A549 (cell line): ENCODE measurements at regions not wholly inside any gene's neighbourhood (a gene's known extent, or its start where the extent isn't known, plus 50 kb on each side); places are given as distances from the start of the nearest gene placed in this dataset.

ENCODE experiments used
- ATAC-seq, 2 experiments: fragments of 200-7000 bp in 1 of 2; fragments of >200 bp in 1 of 2; cut with Nextera tagmentation in 1 of 2; cut with Tn5 transposase in 1 of 2; 3 replicates each; pipeline versions ENCODE4 v1.8.0 to v1.9.1; 2018 to 2020; ENCODE audit warnings: mild to moderate bottlenecking in 1 of 2, moderate library complexity in 1 of 2
- CTCF ChIA-PET: fragments of 300-600 bp; sonication (Branson Sonifier 250); formaldehyde crosslinking; extraction: SDS; loops from one replicate; lab custom pipeline; 2021; ENCODE audit warnings: antibody characterized with exemption, inconsistent platforms; lab: Yijun Ruan, JAX
- POLR2A ChIA-PET: fragments of 350-600 bp; formaldehyde crosslinking; extraction: SDS; loops from one replicate; lab custom pipeline; 2021; ENCODE audit warnings: antibody characterized with exemption, inconsistent platforms; lab: Yijun Ruan, JAX
- DNase-seq, 2 experiments: peaks; one replicate each; pipeline versions ENCODE4 v3.0.0 to v3.0.0-alpha.2; 2011 to 2016; ENCODE audit warnings: low read depth in 1 of 2, low spot score in 1 of 2
- FAIRE-seq: peaks from 2 replicates; lab custom pipeline; 2011; peaks lifted over from hg19 to GRCh38; lab: Jason Lieb, UNC
- H3K27ac ChIP-seq, 2 experiments: fragments of >200 bp; sonication (Bioruptor Twin); formaldehyde crosslinking; 3 replicates each; pipeline ENCODE4 v1.5.1; 2016 to 2017
- H3K4me1 ChIP-seq: fragments of >200 bp; sonication (Bioruptor Twin); formaldehyde crosslinking; 3 replicates; pipeline ENCODE4 v1.6.1; 2016
- H3K4me2 ChIP-seq: fragments of >200 bp; sonication (Bioruptor Twin); formaldehyde crosslinking; 3 replicates; pipeline ENCODE4 v1.6.1; 2016
- H3K4me3 ChIP-seq: fragments of >200 bp; sonication (Bioruptor Twin); formaldehyde crosslinking; 3 replicates; pipeline ENCODE4 v1.5.1; 2016
- H3K9me3 ChIP-seq: fragments of >200 bp; sonication (Bioruptor Twin); formaldehyde crosslinking; 3 replicates; pipeline ENCODE4 v1.6.1; 2016
- ATOH8 ChIP-seq: fragments of 250-450 bp; sonication (Bioruptor Pico); IDR thresholded peaks from 2 replicates; pipeline ENCODE4 v1.5.0; 2020; ENCODE audit warnings: low read depth, mild to moderate bottlenecking, moderate library complexity
- CHD4 ChIP-seq: fragments of 200-600 bp; sonication (generic); IDR thresholded peaks from 2 replicates; pipeline ENCODE4 v1.6.1; 2016; ENCODE audit warnings: antibody characterized with exemption, mild to moderate bottlenecking, borderline replicate concordance
- EHF ChIP-seq: fragments of 250-450 bp; sonication (Bioruptor Pico); IDR thresholded peaks from 2 replicates; pipeline ENCODE4 v1.5.0; 2020; ENCODE audit warnings: mild to moderate bottlenecking
- FOSB ChIP-seq: fragments of 250-450 bp; sonication (Bioruptor Pico); IDR thresholded peaks from 2 replicates; pipeline ENCODE4 v1.5.0; 2020; ENCODE audit warnings: mild to moderate bottlenecking, moderate library complexity
- FOXS1 ChIP-seq: fragments of 250-450 bp; sonication (Bioruptor Pico); IDR thresholded peaks from 2 replicates; pipeline ENCODE4 v1.5.0; 2020; ENCODE audit warnings: mild to moderate bottlenecking, moderate library complexity
- HEYL ChIP-seq: fragments of 250-450 bp; sonication (Bioruptor Pico); IDR thresholded peaks from 2 replicates; pipeline ENCODE4 v1.8.0; 2021; ENCODE audit warnings: mild to moderate bottlenecking, moderate library complexity
- HMGXB4 ChIP-seq: fragments of 250-450 bp; sonication (Bioruptor Pico); IDR thresholded peaks from 2 replicates; pipeline ENCODE4 v1.5.0; 2021; ENCODE audit warnings: mild to moderate bottlenecking, moderate library complexity, borderline replicate concordance
- HOXA7 ChIP-seq: fragments of 250-450 bp; sonication (Bioruptor Pico); IDR thresholded peaks from 2 replicates; pipeline ENCODE4 v1.5.0; 2020; ENCODE audit warnings: mild to moderate bottlenecking, moderate library complexity
- HOXB5 ChIP-seq: fragments of 250-450 bp; sonication (Bioruptor Pico); IDR thresholded peaks from 2 replicates; pipeline ENCODE4 v1.5.0; 2020; ENCODE audit warnings: mild to moderate bottlenecking, moderate library complexity
- JUNB ChIP-seq: fragments of >200 bp; sonication (Bioruptor Twin); formaldehyde crosslinking; IDR thresholded peaks from 2 replicates; pipeline ENCODE4 v1.6.1; 2016
- KDM5A ChIP-seq: fragments of 200-600 bp; sonication (generic); IDR thresholded peaks from 2 replicates; pipeline ENCODE4 v1.6.1; 2016; ENCODE audit warnings: antibody characterized with exemption, mild to moderate bottlenecking
- MAZ ChIP-seq: fragments of 150-350 bp; IDR thresholded peaks from 2 replicates; pipeline ENCODE4 v1.6.1; 2014; ENCODE audit warnings: antibody characterized with exemption, low read depth, low read length, borderline replicate concordance
- NFE2L2 ChIP-seq: fragments of 150-350 bp; conservative IDR thresholded peaks from 2 replicates; pipeline ENCODE4 v1.6.1; 2014; ENCODE audit warnings: low read length
- NPAS2 ChIP-seq: fragments of 250-450 bp; sonication (Bioruptor Pico); IDR thresholded peaks from 2 replicates; pipeline ENCODE4 v1.8.0; 2022; ENCODE audit warnings: mild to moderate bottlenecking, moderate library complexity, borderline replicate concordance
- NR3C1 ChIP-seq: fragments of >200 bp; sonication (Bioruptor Twin); formaldehyde crosslinking; IDR thresholded peaks from 3 replicates; pipeline ENCODE4 v1.6.1; 2017
- PHF8 ChIP-seq: fragments of 200-600 bp; sonication (generic); IDR thresholded peaks from 2 replicates; pipeline ENCODE4 v1.6.1; 2016; ENCODE audit warnings: low read depth, mild to moderate bottlenecking, antibody characterized with exemption, moderate library complexity, borderline replicate concordance
- POLR2AphosphoS2 ChIP-seq: conservative IDR thresholded peaks from 2 replicates; pipeline ENCODE4 v1.6.1; 2012; ENCODE audit warnings: low read length, improper control_type of control experiment, inconsistent platforms
- RAD21 ChIP-seq, 2 experiments: fragments of >200 bp in 1 of 2; sonication (Bioruptor Twin) in 1 of 2; formaldehyde crosslinking in 1 of 2; IDR thresholded peaks in 1 of 2; conservative IDR thresholded peaks in 1 of 2; 2 replicates in 1 of 2; 3 replicates in 1 of 2; pipeline ENCODE4 v1.6.1; 2012 to 2018; ENCODE audit warnings: inconsistent platforms in 1 of 2
- RCOR1 ChIP-seq: fragments of 150-350 bp; IDR thresholded peaks from 2 replicates; pipeline ENCODE4 v1.6.1; 2014; ENCODE audit warnings: antibody characterized with exemption, low read length, low read depth
- SREBF2 ChIP-seq: fragments of 450-650 bp; IDR thresholded peaks from 2 replicates; pipeline ENCODE4 v1.6.1; 2014; ENCODE audit warnings: mild to moderate bottlenecking, moderate library complexity
- TP53 ChIP-seq: fragments of 250-450 bp; sonication (Bioruptor Pico); IDR thresholded peaks from 2 replicates; pipeline ENCODE4 v1.5.0; 2021; ENCODE audit warnings: mild to moderate bottlenecking, moderate library complexity
- ZC3H11A ChIP-seq: fragments of 450-650 bp; IDR thresholded peaks from 2 replicates; pipeline ENCODE4 v1.6.1; 2014; ENCODE audit warnings: antibody characterized with exemption, mild to moderate bottlenecking
- ZFP36 ChIP-seq: fragments of 450-650 bp; IDR thresholded peaks from 2 replicates; pipeline ENCODE4 v1.6.1; 2014; ENCODE audit warnings: borderline replicate concordance; ENCODE audit not compliant: partially characterized antibody
- WGBS: methylation state at CpG from one replicate; pipeline ENCODE4 v1.1.6; 2017; ENCODE audit errors: missing lambda C conversion rate; 5-methylcytosine and 5-hydroxymethylcytosine counted together
- TF ChIP-seq, protein P1 (sequence below): fragments of >200 bp; sonication (Bioruptor Twin); formaldehyde crosslinking; IDR thresholded peaks from 3 replicates; pipeline ENCODE4 v1.5.1; 2016
- TF ChIP-seq, protein P2 (sequence below): fragments of >200 bp; sonication (Bioruptor Twin); formaldehyde crosslinking; IDR thresholded peaks from 3 replicates; pipeline ENCODE4 v1.6.1; 2016
- TF ChIP-seq, protein P3 (sequence below): fragments of 150-350 bp; IDR thresholded peaks from 2 replicates; pipeline ENCODE4 v1.6.1; 2014; ENCODE audit warnings: low read depth, mild to moderate bottlenecking, low read length

GRCh38 chr11:70486731-70487130 lies 88.4 kb downstream of the CTTN start:
- CTCF ChIA-PET: interaction anchor here (1.3 kb wide), 1 partner anchor 19 kb away, joined by 3 read pairs; no protein-coding TSS in a partner anchor

GRCh38 chr11:70487160-70487559 lies 88.8 kb downstream of the CTTN start:
- no peak overlapping the region for H3K27ac ChIP-seq
- peaks cover 18% of the 10 kb centered on the region for H3K4me1 ChIP-seq
- no peak overlapping the region for H3K4me3 ChIP-seq
- 96% methylated on average over 21 of the region's 25 CpGs for WGBS
- H3K4me2 ChIP-seq: no peak overlapping the region
- POLR2A ChIA-PET: no interaction called here
- H3K9me3 ChIP-seq: no peaks in the 10 kb centered on the region
- DNase-seq: no peak
- CTCF ChIA-PET: interaction anchor here (1.3 kb wide), 1 partner anchor 19 kb away, joined by 3 read pairs; no protein-coding TSS in a partner anchor
- FAIRE-seq: no peak
- TF ChIP-seq KDM5A (no peak), NFE2L2 (no peak), RCOR1 (no peak), SREBF2 (no peak), ZC3H11A (no peak), NPAS2 (CRISPR knock-in tag) (no peak), FOXS1 (CRISPR knock-in tag) (no peak), HMGXB4 (CRISPR knock-in tag) (no peak), HEYL (CRISPR knock-in tag) (no peak), POLR2AphosphoS2 (no peak), HOXA7 (no peak), JUNB (no peak), ZFP36 (no peak)
- TF ChIP-seq, protein P1, sequence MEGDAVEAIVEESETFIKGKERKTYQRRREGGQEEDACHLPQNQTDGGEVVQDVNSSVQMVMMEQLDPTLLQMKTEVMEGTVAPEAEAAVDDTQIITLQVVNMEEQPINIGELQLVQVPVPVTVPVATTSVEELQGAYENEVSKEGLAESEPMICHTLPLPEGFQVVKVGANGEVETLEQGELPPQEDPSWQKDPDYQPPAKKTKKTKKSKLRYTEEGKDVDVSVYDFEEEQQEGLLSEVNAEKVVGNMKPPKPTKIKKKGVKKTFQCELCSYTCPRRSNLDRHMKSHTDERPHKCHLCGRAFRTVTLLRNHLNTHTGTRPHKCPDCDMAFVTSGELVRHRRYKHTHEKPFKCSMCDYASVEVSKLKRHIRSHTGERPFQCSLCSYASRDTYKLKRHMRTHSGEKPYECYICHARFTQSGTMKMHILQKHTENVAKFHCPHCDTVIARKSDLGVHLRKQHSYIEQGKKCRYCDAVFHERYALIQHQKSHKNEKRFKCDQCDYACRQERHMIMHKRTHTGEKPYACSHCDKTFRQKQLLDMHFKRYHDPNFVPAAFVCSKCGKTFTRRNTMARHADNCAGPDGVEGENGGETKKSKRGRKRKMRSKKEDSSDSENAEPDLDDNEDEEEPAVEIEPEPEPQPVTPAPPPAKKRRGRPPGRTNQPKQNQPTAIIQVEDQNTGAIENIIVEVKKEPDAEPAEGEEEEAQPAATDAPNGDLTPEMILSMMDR: no peak
- TF ChIP-seq, protein P2, sequence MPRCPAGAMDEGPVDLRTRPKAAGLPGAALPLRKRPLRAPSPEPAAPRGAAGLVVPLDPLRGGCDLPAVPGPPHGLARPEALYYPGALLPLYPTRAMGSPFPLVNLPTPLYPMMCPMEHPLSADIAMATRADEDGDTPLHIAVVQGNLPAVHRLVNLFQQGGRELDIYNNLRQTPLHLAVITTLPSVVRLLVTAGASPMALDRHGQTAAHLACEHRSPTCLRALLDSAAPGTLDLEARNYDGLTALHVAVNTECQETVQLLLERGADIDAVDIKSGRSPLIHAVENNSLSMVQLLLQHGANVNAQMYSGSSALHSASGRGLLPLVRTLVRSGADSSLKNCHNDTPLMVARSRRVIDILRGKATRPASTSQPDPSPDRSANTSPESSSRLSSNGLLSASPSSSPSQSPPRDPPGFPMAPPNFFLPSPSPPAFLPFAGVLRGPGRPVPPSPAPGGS: no peak
- TF ChIP-seq, protein P3, sequence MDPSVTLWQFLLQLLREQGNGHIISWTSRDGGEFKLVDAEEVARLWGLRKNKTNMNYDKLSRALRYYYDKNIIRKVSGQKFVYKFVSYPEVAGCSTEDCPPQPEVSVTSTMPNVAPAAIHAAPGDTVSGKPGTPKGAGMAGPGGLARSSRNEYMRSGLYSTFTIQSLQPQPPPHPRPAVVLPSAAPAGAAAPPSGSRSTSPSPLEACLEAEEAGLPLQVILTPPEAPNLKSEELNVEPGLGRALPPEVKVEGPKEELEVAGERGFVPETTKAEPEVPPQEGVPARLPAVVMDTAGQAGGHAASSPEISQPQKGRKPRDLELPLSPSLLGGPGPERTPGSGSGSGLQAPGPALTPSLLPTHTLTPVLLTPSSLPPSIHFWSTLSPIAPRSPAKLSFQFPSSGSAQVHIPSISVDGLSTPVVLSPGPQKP: no peak
- no peak for ATAC-seq

More at GRCh38 chr11:70486731-70487130, 88.4 kb downstream of the CTTN start:
- 96% methylated on average over 26 of the region's 32 CpGs for WGBS
- FAIRE-seq: no peak
- Histone ChIP-seq H3K27ac (no peak overlapping the region), H3K4me3 (no peak overlapping the region), H3K9me3 (no peaks in the 10 kb centered on the region), H3K4me2 (no peak overlapping the region), H3K4me1 (peaks cover 22% of the 10 kb centered on the region)
- POLR2A ChIA-PET: no interaction called here
- no peak for ATAC-seq
- no peak for DNase-seq
- no peak for TF ChIP-seq TP53 (CRISPR knock-in tag)
- no peak for TF ChIP-seq PHF8
- TF ChIP-seq FOSB (CRISPR knock-in tag): no peak
- no peak for TF ChIP-seq CHD4
- no peak for TF ChIP-seq EHF (CRISPR knock-in tag)
- no peak for TF ChIP-seq HOXB5
- no peak for TF ChIP-seq NR3C1
- TF ChIP-seq POLR2AphosphoS2: no peak
- TF ChIP-seq ATOH8 (CRISPR knock-in tag): no peak
- no peak for TF ChIP-seq MAZ
- no peak for TF ChIP-seq FOXS1 (CRISPR knock-in tag)
- TF ChIP-seq RAD21 (conservative IDR thresholded peaks at IDR 0.05 in 1 of 2, IDR thresholded peaks at IDR 0.05 in 1 of 2): no peak
